ENCODE measurements at regions not wholly inside any gene's neighbourhood (a gene's known extent, or its start where the extent isn't known, plus 50 kb on each side); places are given as distances from the start of the nearest gene placed in this dataset.
A peak's percentile ranks its signal among the peaks of the same experiment; 100 is the strongest.

- TF ChIP-seq CTCF (IDR thresholded peaks at IDR 0.05; ENCODE audit: insufficient read depth, low read depth, low read length): no peak
- no peak overlapping the region for H3K4me3 ChIP-seq (ENCODE audit: low read depth, low read length)
- DNase-seq (ENCODE audit: low read depth): no peak
Measured at GRCh38 chr15:69637818-69638217, 185.2 kb downstream of the RPLP1 start.

- no peak for DNase-seq (ENCODE audit: low read depth)
- no peak overlapping the region for H3K4me3 ChIP-seq (ENCODE audit: low read depth, low read length)
- no peak for TF ChIP-seq CTCF (IDR thresholded peaks at IDR 0.05; ENCODE audit: insufficient read depth, low read depth, low read length)
Measured at GRCh38 chr15:69643476-69643875, 190.9 kb downstream of the RPLP1 start.

- no peak overlapping the region for H3K4me3 ChIP-seq (ENCODE audit: low read depth, low read length)
- TF ChIP-seq CTCF (IDR thresholded peaks at IDR 0.05; ENCODE audit: insufficient read depth, low read depth, low read length): no peak
- DNase-seq (ENCODE audit: low read depth): no peak
Measured at GRCh38 chr15:69643971-69644370, 191.4 kb downstream of the RPLP1 start.

- TF ChIP-seq CTCF (IDR thresholded peaks at IDR 0.05; ENCODE audit: insufficient read depth, low read depth, low read length): no peak
- no peak overlapping the region for H3K4me3 ChIP-seq (ENCODE audit: low read depth, low read length)
- no peak for DNase-seq (ENCODE audit: low read depth)
Measured at GRCh38 chr15:69644876-69645275, 192.3 kb downstream of the RPLP1 start.

DNA sequence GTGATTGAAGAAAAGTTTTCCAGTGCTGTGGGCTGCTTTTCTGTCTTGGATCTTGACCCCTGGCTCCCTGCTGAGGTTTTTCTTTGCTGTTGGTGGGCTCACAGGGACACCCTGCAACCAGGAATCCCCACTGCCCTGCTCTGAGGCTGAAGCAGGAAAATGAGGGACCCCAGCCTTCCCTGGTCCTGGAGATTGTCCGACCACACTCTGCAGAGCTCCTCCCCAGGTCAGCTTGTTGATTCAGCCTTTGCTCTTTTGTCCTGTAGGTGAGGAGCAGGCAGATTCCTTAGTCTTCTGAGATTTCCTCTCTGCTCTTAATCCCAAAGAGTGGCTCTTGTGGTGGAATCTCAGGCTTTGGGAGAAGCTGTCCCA, 194.5 kb downstream of the RPLP1 start:
- no peak for DNase-seq (ENCODE audit: low read depth)
- TF ChIP-seq CTCF (IDR thresholded peaks at IDR 0.05; ENCODE audit: insufficient read depth, low read depth, low read length): no peak
- H3K4me3 ChIP-seq (ENCODE audit: low read depth, low read length): no peak overlapping the region

DNA sequence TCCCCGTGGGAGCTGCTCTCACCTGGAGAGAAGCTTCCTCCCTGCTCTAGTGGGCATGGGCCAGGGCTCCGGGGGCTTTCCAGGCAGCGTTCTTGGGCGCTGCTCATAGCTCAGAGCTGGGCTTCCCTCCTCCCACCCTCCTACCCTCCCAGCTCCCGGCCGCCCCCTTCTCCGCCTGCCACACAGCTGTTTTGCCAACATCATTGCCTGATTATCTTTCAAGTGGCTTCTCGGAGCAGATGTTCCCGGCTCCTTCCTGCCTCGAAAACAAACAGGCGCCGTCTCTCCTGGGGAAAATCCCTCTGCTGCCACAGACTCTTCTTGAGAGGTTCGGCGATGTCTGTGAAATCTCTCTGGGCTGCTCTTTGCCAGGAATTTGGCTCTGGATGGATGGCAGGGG, 195.6 kb downstream of the RPLP1 start:
- no peak overlapping the region for H3K4me3 ChIP-seq (ENCODE audit: low read depth, low read length)

More for the DNA sequence above, 195.6 kb downstream of the RPLP1 start:
- TF ChIP-seq CTCF (IDR thresholded peaks at IDR 0.05; ENCODE audit: insufficient read depth, low read depth, low read length): no peak
- DNase-seq (ENCODE audit: low read depth): peak; percentile 3

Data from fibroblast of villous mesenchyme (primary cell).